ENCODE measurements at regions not wholly inside any gene's neighbourhood (a gene's known extent, or its start where the extent isn't known, plus 50 kb on each side); places are given as distances from the start of the nearest gene placed in this dataset.

GRCh38 chr13:58579468-58579867 lies 947.9 kb downstream of the PCDH17 start:
- ChIA-PET CTCF (no interaction called here), POLR2A (ENCODE audit: low non-redundant PET) (no interaction called here)
- H3K36me3 ChIP-seq (ENCODE audit: insufficient read depth, low read length, poor library complexity, severe bottlenecking): no peaks in the 10 kb centered on the region
- H3K9me3 ChIP-seq (ENCODE audit: low read depth, low read length, poor library complexity, severe bottlenecking): peaks cover 5% of the 10 kb centered on the region
- intact Hi-C loops (cut with micrococcal nuclease; ENCODE audit: unreplicated experiment): no loop called here
- no peaks in the 10 kb centered on the region for H3K4me1 ChIP-seq (ENCODE audit: insufficient read depth, low read length, poor library complexity, severe bottlenecking)
- H3K4me3 ChIP-seq (ENCODE audit: low read depth, low read length, poor library complexity, severe bottlenecking): no peak overlapping the region
- no TSS peak for BruUV-seq (replicated peaks)
- no peak for DNase-seq (ENCODE audit: low spot score)
- H3K27ac ChIP-seq (ENCODE audit: low read depth, low read length, poor library complexity, severe bottlenecking): no peak overlapping the region
- TF ChIP-seq EZH2 (IDR thresholded peaks at IDR 0.05; ENCODE audit: borderline replicate concordance, low read depth, low read length, poor library complexity, severe bottlenecking): no peak
- no peak for TF ChIP-seq CTCF (conservative IDR thresholded peaks at IDR 0.05; ENCODE audit: low read depth, low read length)
- no peaks in the 10 kb centered on the region for H3K27me3 ChIP-seq (replicated peaks; ENCODE audit: insufficient read depth, low read depth, low read length, poor library complexity)

GRCh38 chr13:58583966-58584365 lies 952.4 kb downstream of the PCDH17 start:
- Histone ChIP-seq H3K4me3 (ENCODE audit: low read depth, low read length, poor library complexity, severe bottlenecking) (no peak overlapping the region), H3K9me3 (ENCODE audit: low read depth, low read length, poor library complexity, severe bottlenecking) (no peaks in the 10 kb centered on the region), H3K4me1 (ENCODE audit: insufficient read depth, low read length, poor library complexity, severe bottlenecking) (no peaks in the 10 kb centered on the region), H3K27me3 (replicated peaks; ENCODE audit: insufficient read depth, low read depth, low read length, poor library complexity) (no peaks in the 10 kb centered on the region), H3K27ac (ENCODE audit: low read depth, low read length, poor library complexity, severe bottlenecking) (no peak overlapping the region), H3K36me3 (ENCODE audit: insufficient read depth, low read length, poor library complexity, severe bottlenecking) (no peaks in the 10 kb centered on the region)
- intact Hi-C loops (cut with micrococcal nuclease; ENCODE audit: unreplicated experiment): no loop called here
- ChIA-PET CTCF (no interaction called here), POLR2A (ENCODE audit: low non-redundant PET) (no interaction called here)
- BruUV-seq (replicated peaks): no TSS peak
- TF ChIP-seq EZH2 (IDR thresholded peaks at IDR 0.05; ENCODE audit: borderline replicate concordance, low read depth, low read length, poor library complexity, severe bottlenecking): no peak
- no peak for TF ChIP-seq CTCF (conservative IDR thresholded peaks at IDR 0.05; ENCODE audit: low read depth, low read length)
- no peak for DNase-seq (ENCODE audit: low spot score)

GRCh38 chr13:58584610-58585009 lies 953.1 kb downstream of the PCDH17 start:
- Histone ChIP-seq H3K4me3 (ENCODE audit: low read depth, low read length, poor library complexity, severe bottlenecking) (no peak overlapping the region), H3K4me1 (ENCODE audit: insufficient read depth, low read length, poor library complexity, severe bottlenecking) (no peaks in the 10 kb centered on the region), H3K27ac (ENCODE audit: low read depth, low read length, poor library complexity, severe bottlenecking) (no peak overlapping the region), H3K27me3 (replicated peaks; ENCODE audit: insufficient read depth, low read depth, low read length, poor library complexity) (no peaks in the 10 kb centered on the region), H3K9me3 (ENCODE audit: low read depth, low read length, poor library complexity, severe bottlenecking) (no peaks in the 10 kb centered on the region), H3K36me3 (ENCODE audit: insufficient read depth, low read length, poor library complexity, severe bottlenecking) (no peaks in the 10 kb centered on the region)
- BruUV-seq (replicated peaks): no TSS peak
- CTCF ChIA-PET: no interaction called here
- intact Hi-C loops (cut with micrococcal nuclease; ENCODE audit: unreplicated experiment): no loop called here
- POLR2A ChIA-PET (ENCODE audit: low non-redundant PET): no interaction called here
- TF ChIP-seq EZH2 (IDR thresholded peaks at IDR 0.05; ENCODE audit: borderline replicate concordance, low read depth, low read length, poor library complexity, severe bottlenecking): no peak
- no peak for TF ChIP-seq CTCF (conservative IDR thresholded peaks at IDR 0.05; ENCODE audit: low read depth, low read length)
- no peak for DNase-seq (ENCODE audit: low spot score)

Data from A673 (cell line).